Stimulated activated CD8-positive, alpha-beta memory T cell treated with anti-CD3 and anti-CD28 coated beads, Interleukin-2, amount 100 ng/mL, for 1 hour (primary cell): ENCODE measurements at regions not wholly inside any gene's neighbourhood (a gene's known extent, or its start where the extent isn't known, plus 50 kb on each side); places are given as distances from the start of the nearest gene placed in this dataset.

Experiments used
- DNase-seq, 2 donors: peaks; one replicate each; pipeline ENCODE4 v3.0.0-alpha.2; 2020; ENCODE audit warnings: low read depth in 2 of 2

DNA sequence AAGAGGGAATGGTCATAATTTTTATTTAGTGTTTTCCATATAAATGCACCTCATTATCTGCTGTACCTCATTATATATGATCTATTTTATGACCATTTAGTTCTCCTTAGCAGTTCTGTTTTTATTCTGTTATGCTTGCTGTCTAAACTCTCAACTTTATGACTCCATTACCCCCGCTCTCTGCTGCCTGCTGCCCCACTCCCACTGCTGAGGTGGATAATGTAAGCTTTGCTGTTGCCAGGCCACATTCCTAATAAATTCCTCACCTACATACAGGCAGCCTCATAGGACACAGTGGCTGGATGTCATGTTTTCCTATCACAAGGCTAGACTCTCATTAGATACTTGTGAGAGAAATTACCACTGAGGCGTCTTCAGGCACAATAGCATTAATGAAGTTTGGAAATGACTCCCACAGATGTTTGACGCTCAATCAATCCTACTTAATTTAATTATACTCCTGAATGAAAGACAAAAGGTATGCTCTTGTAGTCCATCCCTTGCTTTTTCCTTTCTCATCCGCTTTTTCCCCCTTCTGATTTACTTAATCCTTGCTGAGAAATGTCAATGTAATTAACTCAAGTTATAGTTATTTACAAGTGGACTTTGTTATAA lies 497.5 kb upstream of the IGFBP7 start:
- DNase-seq: no peak

DNA sequence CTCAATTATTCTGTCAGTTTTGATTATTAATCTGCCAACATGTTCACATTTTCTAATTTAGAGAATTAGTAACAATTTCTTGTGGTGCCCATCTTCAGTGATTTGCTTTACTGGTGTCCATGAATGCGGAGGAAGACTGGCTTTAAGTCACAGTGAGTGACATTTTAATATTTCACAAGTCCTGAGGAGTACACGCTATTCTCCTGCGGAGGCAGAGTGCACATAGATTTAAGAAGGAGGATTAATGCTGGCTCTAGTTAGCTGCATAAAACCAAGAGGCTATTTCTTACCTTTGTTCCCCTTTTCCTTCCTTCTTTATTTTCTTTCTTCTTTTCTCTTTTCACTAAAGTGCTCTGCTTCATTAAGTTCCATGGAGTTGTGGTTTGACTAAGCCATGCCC lies 495.2 kb upstream of the IGFBP7 start:
- no peak for DNase-seq

DNA sequence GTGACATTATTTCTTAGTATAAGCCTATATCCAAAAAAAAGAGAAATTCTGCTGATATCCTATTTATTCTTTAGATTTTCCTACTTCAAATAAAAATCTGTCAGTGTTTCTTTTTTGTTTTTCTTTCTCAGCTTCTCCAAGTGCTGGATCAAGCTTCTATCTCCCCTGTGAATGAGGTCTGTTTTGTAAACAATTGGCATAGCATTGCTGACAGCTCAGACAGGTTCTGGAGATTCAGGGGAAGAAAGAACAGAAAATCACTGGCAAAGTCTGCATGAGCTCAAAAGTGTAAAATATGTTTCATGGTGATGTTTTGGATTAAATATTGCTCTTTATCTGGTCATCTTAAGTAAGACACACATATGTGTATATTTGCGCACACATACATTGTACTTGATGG lies 492.0 kb upstream of the IGFBP7 start:
- no peak for DNase-seq

DNA sequence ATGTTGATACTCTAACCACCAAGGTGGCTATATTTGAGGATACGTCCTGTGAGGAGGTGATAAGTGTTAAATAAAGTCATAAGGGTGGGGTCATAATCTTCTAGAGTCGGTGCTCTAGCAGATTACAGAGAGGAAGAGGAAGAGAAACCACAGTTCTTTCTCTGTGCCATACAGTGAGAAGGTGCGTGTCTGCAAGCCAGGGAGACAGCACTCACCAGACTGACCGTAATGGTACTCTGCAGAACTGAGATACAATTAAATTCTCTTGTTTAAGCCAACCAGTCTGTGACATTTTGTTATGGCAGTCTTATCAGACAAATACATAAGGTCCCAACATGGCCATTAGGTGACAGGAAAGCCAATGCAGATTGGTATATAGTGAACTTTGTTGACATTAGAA lies 480.9 kb upstream of the IGFBP7 start:
- no peak for DNase-seq

DNA sequence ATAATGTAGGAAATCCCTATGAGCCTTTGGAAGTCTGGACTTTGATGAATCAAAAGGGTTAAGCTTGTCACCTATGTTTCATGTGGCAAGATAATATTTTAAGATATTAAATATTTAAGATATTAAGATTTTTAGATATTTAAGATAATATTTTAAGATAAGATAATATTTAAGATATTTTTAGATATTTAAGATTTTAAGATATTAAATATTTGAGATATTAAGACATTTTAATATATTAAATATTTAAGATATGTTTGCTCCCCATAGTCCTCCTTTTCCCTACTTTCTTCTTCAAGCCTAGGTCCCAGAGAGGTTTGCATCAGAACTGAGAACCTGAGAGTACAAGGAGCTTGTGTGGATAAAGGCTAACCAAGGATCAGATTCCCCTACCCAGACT lies 478.4 kb upstream of the IGFBP7 start:
- DNase-seq: no peak

DNA sequence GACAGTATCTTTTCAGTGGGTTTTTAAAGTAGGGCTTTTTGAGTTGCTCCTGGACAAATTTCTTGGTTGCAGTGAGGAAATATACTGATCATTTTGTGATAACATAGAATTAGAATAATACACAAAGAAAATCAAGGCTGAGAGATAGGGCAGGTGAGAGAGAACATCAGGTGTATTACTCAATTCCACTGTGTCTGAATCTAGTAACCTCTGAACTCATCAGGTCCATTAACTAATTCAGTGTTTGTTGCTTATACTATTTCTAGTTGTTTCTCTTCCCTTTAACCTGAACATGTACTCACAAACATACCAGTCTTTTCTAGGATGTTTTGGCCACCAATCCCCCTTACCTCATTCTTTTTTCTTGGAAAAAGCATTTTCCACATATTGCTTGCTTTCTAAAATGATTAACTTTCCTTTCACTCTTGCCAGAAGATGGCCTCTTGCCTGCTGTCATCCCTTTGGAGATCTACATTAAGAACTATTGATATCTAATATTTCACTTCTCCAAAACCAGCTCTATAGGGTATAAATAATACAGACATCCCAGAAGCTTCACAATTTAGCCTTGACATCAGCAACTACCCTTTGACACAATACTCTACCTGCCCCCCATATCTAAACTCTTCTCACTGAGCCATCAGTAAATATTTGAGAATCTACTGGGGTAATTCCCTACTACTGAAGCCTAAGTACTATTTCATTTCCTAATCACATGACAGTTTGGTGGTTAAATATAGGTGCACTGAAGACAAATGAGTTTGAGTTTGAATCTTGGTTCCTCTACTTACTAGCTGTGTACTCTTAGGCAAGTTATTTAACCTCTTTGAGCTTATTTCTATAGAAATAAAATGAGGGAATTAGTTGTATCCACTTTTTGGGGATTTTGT lies 470.8 kb upstream of the IGFBP7 start:
- no peak for DNase-seq

DNA sequence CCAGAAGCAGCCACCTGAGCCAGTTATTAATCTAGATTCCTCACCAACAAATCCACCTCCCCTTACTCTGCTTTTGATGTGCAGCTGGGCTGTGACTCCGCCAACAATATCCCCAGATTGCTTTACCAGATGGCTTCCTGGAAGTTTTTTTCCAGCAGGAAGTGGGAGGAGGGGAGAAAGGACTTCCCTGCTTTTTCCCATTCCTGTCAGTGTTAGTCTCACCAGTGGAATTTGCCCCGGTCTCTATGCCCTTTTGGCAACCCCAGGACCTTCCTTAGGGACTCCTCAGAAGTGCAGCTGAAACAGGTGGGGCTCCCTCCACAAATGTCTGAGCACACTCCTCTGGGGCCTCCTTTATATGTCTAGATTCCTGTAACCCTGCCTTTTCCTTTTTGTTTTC lies 465.2 kb upstream of the IGFBP7 start:
- DNase-seq: no peak

DNA sequence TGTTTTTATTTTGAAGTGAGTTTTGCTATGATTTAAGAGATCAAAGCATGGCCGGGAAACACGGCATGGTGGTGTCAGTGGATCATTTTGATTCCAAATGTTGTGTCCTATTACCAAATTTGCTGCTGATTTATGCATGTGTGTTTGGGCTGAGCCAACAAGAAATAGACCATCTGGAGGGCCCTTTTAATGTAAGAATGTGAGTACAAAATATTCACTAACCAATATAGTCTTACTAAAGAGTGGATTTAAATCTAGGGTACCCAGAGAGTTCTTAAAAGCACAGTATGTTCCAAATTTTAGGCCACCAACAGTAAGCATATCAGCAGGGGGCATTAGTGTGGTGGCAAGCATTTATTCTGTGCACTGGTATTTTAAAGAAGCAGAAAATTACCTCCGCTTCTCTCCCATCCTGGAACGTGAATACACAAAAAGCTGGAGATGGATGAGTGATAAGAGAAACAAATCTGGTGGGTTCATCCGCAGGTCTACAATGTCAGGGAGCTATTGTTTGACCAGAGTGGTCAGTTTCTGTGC lies 444.4 kb upstream of the IGFBP7 start:
- no peak for DNase-seq

DNA sequence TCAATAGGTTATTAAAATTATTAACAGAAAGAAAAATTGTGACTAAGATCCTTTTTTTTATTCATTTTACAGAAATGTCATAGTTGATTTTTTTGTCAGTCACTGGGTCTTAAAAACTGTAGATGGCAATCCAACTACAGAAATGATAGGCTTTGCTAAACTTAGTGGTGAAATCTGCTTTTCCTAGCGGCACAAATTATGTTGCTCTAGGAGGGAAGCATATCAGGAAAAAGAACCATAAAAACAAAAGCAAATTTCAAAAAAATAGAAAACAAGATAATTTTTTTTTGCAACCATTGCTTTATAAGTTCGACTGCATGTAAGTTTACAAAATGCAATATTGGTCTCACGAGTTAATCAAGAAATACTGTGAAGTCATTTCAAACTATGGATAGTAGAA lies 443.5 kb upstream of the IGFBP7 start:
- no peak for DNase-seq

DNA sequence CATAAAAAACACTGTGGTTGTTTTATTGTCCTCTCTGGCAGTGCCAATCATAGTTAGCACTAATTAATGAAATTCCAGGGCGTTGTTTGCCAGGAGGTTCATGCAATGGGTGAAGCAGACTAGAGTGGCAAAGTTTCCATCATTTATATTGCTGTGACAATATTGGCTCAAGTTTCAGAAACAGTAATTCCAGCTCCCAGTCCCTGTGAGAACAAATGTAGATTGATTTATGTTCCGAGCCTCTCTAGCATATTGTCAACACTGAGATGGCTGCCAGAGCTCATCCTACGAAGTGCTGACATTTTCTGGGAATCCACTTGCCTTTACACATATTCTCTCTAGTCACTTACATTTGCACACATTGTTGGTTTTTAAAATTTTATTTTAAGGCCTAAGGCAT lies 440.0 kb upstream of the IGFBP7 start:
- no peak for DNase-seq

DNA sequence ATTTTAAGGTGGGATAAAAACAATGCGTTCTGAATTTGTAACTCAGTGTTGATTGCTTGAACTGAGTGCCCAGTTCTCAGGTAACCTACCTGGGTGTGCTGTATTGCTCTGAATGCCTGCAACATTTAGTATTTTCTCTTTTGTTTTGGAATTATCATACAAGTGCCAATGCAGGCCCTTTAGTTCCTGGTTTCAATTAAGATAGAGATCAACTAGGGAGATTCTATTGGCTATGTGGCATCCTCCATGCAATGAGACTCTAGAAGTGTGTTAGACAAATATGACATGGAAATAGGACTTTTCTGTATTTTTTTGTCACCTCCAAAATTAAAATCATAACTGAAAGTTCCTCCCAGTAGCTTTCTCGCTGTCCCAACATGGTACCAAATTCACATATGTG lies 438.7 kb upstream of the IGFBP7 start:
- DNase-seq: no peak

DNA sequence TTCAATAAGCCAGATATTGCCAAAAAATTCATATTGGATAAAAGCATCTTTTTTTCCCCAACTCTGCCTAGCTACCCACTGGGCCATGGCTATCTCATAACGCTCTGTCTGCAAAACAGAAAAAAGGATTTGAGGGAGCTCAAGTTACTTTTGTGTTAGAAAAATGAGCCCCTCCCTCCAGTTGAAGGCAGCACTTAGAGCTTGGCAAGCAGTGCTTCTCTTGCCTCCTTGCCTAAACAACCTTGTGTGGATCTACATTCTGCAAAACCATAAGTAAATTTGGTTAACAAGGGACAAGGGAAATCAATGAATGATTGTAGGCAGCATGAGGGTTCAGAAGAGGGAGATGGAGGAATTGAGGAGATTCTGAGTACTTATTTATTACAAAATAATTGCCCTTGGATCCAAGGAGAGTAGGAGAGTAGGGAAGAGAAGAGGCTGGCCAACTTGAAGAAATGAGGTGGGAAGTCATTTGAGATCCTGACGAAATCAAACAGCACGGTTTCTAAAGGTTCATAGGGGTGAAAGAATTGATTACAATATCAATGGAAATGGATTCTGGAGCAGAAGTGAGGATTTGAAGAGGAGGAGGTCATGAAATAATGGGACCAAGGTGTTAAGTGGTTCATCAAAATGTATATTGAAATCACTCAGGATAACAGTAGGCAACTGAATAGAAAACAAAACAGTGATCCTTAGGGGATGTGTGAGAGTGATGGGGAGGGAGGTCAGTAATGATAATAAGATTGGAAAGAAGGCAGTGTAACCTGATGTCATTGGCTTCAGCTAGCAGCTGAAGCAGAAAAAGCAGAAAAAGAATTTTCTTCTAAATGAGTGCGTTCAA lies 434.8 kb upstream of the IGFBP7 start:
- no peak for DNase-seq

DNA sequence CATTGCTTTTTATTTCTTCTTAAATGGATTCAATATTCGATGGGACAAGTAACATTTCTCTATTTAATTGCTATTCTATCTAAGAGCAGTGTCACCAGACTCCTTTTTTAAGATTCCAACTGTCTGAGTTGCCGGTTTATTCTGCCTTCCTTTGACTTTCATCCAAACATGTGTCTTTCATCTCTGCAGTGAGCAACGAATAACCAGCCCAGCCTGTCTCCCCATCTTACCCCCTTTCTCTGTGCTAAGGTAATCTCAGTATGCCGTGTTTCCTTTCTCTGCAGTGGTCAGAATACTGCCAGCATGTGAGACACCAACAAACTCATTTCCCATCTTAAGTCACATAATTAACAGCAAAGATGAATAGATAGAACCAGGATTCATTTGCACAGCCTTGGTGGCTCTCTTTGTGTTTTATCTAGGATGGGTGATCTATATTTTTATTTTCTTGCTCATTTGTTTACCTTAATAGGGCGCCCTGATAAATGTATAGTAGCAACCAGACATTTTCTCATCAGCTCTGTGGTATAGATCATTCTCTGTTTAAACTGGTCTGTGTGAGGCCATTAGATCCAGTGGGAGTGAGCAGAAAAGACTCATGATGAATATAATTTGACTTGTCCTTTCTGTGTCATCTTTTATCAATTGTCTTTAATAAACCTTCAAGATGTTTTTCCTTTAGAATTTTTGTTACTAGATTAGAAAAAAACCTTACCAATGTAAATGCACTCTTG lies 394.8 kb upstream of the IGFBP7 start:
- no peak for DNase-seq

DNA sequence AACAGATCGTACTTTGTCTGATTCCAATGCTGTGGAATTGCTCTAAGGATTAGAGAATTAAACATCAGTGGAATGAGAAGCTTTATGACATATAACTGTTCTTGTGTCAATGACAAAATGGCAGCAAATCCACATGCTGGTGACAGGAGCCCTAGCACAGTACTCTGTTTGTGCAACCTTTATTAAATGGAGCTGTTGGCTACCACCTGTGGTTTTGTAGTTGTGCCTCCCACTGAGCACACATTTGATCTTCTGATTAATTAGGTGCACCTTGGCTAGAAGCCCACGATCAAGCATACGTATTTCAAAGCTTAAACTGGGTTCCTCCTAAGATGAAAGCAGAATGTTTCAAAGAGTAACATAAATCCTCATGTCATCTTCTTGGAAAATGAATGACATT lies 394.0 kb upstream of the IGFBP7 start:
- DNase-seq: no peak

DNA sequence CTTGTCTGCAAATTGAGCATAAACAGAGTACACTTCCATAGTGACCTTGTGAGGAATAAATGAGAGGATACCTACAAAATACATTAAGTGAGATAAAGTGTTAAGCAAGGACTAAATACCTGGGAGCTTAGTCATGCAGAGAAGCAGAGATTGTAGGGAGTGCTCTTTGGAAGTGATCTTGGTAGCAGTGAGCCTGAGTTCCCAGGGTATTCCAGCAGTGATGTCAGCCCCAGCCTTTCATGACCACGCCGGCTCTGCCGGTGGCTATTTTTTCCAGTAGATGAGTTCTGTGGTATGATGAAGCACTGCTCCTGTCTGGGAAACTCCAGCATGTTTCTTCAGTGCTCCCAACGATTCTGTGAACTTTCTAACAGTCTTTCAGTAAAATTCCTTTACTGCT lies 391.5 kb upstream of the IGFBP7 start:
- no peak for DNase-seq

DNA sequence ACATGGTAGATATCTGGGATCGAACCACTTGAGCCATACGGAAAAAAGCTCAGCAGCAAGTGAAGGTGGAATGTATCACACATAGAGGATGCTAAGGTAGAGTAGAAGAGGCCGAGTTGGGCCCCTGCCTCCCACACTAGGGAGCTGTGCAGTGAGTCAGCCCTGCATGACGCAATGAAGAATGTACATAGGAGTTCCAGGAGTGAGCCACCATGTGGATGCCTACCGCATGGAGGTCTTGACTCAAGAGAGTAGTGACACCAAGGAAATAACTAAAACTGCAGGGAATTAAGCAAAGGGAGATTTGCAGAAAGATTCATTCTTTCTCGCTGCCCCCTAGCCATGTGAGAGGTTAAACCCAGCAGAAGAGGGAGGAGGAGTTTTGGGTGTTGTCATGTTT lies 389.6 kb upstream of the IGFBP7 start:
- DNase-seq: no peak

DNA sequence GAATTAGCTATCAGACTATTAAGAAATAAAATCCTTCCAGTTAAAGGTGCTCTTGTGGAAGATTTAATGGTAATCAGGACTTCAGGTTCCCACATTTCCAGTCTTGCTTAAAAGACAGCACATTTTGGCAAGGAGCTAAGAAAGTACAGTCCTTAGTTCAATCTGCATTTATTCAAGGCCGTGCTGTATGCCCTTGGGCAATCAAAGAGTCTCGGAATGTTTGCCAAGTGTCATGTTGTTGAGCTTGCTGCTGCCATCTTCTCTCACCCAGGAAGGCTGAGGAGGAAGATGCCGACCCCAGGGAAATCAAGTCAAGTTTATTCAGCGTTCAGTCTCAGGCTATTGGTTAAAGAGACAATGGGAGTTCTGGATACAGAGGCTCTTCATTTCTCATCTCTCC lies 388.1 kb upstream of the IGFBP7 start:
- DNase-seq: no peak

DNA sequence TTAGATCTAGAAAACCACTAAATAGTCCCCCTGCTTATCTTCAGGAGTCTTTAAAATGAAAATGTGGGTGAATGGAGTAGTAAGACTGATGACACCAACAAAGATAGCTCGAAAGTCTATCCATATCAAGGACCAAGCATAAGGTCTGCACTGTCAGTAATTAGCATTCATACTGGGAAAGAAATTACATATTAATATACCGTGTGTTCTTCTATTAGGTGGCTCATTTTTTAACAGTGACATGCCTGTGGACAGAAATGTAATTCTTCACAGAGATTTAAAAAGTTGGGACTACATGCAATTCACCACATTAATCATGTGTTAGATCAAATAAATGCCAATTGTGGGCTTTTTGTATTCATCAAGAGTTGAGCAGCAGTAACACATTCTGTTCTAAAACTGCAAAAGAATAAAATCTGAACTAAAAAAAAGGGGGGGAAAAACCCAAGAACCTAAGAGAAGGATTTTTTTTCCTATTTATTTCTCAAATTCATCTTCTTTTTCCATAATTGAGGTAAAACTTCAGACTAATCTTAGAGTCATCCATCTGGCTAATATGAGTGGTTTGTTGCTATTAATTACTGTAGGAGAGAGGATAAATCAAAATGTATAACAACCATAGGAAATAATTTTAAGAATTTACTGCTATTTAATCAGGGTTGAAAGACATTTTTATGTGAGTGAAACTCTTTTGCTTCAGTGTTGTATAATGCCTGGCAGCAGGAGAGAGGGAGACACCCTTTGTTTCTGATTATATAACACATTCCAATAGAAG lies 386.7 kb upstream of the IGFBP7 start:
- DNase-seq: no peak

DNA sequence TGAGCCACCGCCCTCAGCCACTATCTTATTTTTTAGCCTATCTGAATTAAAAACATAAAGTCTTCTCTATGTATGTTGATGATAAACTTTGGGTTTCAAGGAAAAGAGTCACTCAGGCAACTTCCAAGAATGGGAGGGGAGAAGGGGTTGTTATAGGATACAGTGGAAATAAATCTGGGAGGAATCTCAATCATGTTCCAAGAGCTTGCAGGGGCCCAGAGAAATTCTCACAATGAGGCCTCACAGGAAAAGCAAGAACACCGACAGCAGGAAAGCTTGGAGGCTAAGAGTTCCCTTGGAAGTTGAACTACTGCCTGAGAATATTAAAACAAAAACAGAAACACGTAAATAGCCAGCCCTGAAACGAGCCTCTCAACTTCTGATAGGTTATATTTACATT lies 384.6 kb upstream of the IGFBP7 start:
- no peak for DNase-seq

DNA sequence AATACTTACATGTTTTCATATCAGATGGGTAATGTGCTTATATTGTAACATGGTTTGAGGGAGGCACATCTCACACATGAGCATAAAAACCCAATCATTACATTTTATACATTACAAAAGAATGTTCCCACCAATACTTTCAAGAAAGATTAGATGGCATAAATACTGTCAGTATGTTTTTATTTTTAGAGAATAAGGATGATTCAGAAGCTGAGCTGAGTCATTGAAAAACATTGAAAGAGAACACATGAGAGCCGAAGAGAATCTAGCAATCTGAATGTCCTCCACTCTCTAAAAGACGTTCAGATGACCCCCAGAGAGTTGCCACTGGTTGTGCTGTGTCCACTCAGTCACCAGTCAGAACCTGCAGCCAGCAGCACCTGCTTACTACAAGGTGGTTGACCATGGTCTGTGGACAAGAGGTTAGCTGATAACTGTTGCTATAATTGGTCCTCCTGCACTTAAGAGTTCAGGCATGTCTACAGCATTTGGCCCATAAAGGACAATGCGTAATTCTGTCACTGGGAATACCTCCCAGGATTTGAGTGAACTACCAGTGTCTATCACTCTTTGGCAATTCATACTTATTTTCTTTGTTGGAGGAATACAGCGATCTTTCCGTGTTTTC lies 382.2 kb upstream of the IGFBP7 start:
- no peak for DNase-seq
